ENCODE measurements at regions not wholly inside any gene's neighbourhood (a gene's known extent, or its start where the extent isn't known, plus 50 kb on each side); places are given as distances from the start of the nearest gene placed in this dataset.

GRCh38 chr6:15881150-15881549, 218.3 kb upstream of the DTNBP1 start:
- DNase-seq (no peak), ATAC-seq (replicated peaks in 1 of 4) (no peak)
- Histone ChIP-seq H3K27ac (ENCODE audit: low read length) (no peak overlapping the region), H3K36me3 (ENCODE audit: control insufficient read depth in 2 of 2, extremely low read depth in 1 of 2, insufficient read depth in 1 of 2, low read length in 1 of 2) (no peaks in the 10 kb centered on the region), H3K9me3 (no peaks in the 10 kb centered on the region), H3K27me3 (replicated peaks in 1 of 2; ENCODE audit: control insufficient read depth in 2 of 2, extremely low read depth in 1 of 2, insufficient read depth in 2 of 2, low read length in 1 of 2) (peaks cover 0 to 3% of the 10 kb centered on the region in 2 experiments), H3K4me1 (ENCODE audit: control insufficient read depth in 1 of 2, extremely low read depth in 1 of 2, insufficient read depth in 2 of 2, low read length in 2 of 2) (peaks cover 0 to 10% of the 10 kb centered on the region in 2 experiments), H3K4me3 (ENCODE audit: control insufficient read depth in 1 of 2, extremely low read depth in 1 of 2, low read length in 1 of 2) (no peak overlapping the region)
- ChIA-PET CTCF (no interaction called here), POLR2A (no interaction called here)
- no peaks in the 10 kb centered on the region for H3K27me3 Mint-ChIP-seq
- H3K36me3 Mint-ChIP-seq = no peaks in the 10 kb centered on the region
- no peak overlapping the region for H3K4me3 Mint-ChIP-seq
- no peaks in the 10 kb centered on the region for H3K9me3 Mint-ChIP-seq
- 17% methylated on average over 2 of the region's 3 CpGs for WGBS (ENCODE audit: insufficient coverage)
- peaks cover 7 to 24% (median 17%) of the 10 kb centered on the region in 3 donors for H3K4me1 Mint-ChIP-seq
- no peak overlapping the region for H3K27ac Mint-ChIP-seq

GRCh38 chr6:15880262-15880973, 217.6 kb upstream of the DTNBP1 start:
- Mint-ChIP-seq H3K27ac (peak overlapping the region in 1 of 2 donors; percentile 68), H3K4me1 (peaks cover 7 to 24% (median 17%) of the 10 kb centered on the region in 3 donors), H3K9me3 (no peaks in the 10 kb centered on the region), H3K4me3 (no peak overlapping the region), H3K27me3 (no peaks in the 10 kb centered on the region), H3K36me3 (no peaks in the 10 kb centered on the region)
- Histone ChIP-seq H3K27ac (ENCODE audit: low read length) (no peak overlapping the region), H3K27me3 (replicated peaks in 1 of 2; ENCODE audit: control insufficient read depth in 2 of 2, extremely low read depth in 1 of 2, insufficient read depth in 2 of 2, low read length in 1 of 2) (peaks cover 0 to 3% of the 10 kb centered on the region in 2 experiments), H3K9me3 (no peaks in the 10 kb centered on the region), H3K4me3 (ENCODE audit: control insufficient read depth in 1 of 2, extremely low read depth in 1 of 2, low read length in 1 of 2) (no peak overlapping the region), H3K36me3 (ENCODE audit: control insufficient read depth in 2 of 2, extremely low read depth in 1 of 2, insufficient read depth in 1 of 2, low read length in 1 of 2) (no peaks in the 10 kb centered on the region), H3K4me1 (ENCODE audit: control insufficient read depth in 1 of 2, extremely low read depth in 1 of 2, insufficient read depth in 2 of 2, low read length in 2 of 2) (peaks cover 0 to 10% of the 10 kb centered on the region in 2 experiments)
- CTCF ChIA-PET = no interaction called here
- no peak for DNase-seq
- peak in 1 of 4 experiments; percentile 20 for ATAC-seq (replicated peaks in 1 of 4)
- POLR2A ChIA-PET = interaction anchor here in 1 of 2 donors (0.6 to 0.7 kb wide), 2 partner anchors 216 to 334 kb away, joined by 3 to 13 read pairs; no protein-coding TSS in a partner anchor
- no CpG with 5 or more reads among the region's 4 CpGs for WGBS (ENCODE audit: insufficient coverage)

GRCh38 chr6:15879371-15880261, 216.8 kb upstream of the DTNBP1 start:
- H3K27me3 ChIP-seq (replicated peaks in 1 of 2; ENCODE audit: control insufficient read depth in 2 of 2, extremely low read depth in 1 of 2, insufficient read depth in 2 of 2, low read length in 1 of 2) = peaks cover 0 to 3% of the 10 kb centered on the region in 2 experiments
- CTCF ChIA-PET = no interaction called here
- Mint-ChIP-seq H3K4me3 (no peak overlapping the region), H3K27me3 (peaks cover 0 to 2% of the 10 kb centered on the region in 2 donors), H3K9me3 (no peaks in the 10 kb centered on the region), H3K27ac (peak overlapping the region in 1 of 2 donors; percentile 68), H3K4me1 (peaks cover 7 to 24% (median 17%) of the 10 kb centered on the region in 3 donors), H3K36me3 (no peaks in the 10 kb centered on the region)
- peak in 34 of 35 experiments; percentile 8 to 60 (median 42) for DNase-seq
- no peaks in the 10 kb centered on the region for H3K36me3 ChIP-seq (ENCODE audit: control insufficient read depth in 2 of 2, extremely low read depth in 1 of 2, insufficient read depth in 1 of 2, low read length in 1 of 2)
- no peak overlapping the region for H3K4me3 ChIP-seq (ENCODE audit: control insufficient read depth in 1 of 2, extremely low read depth in 1 of 2, low read length in 1 of 2)
- POLR2A ChIA-PET = interaction anchor here in 1 of 2 donors (0.6 to 0.7 kb wide), 2 partner anchors 217 to 335 kb away, joined by 3 to 13 read pairs; no protein-coding TSS in a partner anchor
- H3K9me3 ChIP-seq = no peaks in the 10 kb centered on the region
- H3K4me1 ChIP-seq (ENCODE audit: control insufficient read depth in 1 of 2, extremely low read depth in 1 of 2, insufficient read depth in 2 of 2, low read length in 2 of 2) = peaks cover 0 to 10% of the 10 kb centered on the region in 2 experiments
- peak; percentile 52 to 81 (median 66) for ATAC-seq (replicated peaks in 1 of 4)
- no peak overlapping the region for H3K27ac ChIP-seq (ENCODE audit: low read length)
- 7% methylated on average over 6 of the region's 12 CpGs for WGBS (ENCODE audit: insufficient coverage)

- Histone ChIP-seq H3K36me3 (ENCODE audit: control insufficient read depth in 2 of 2, extremely low read depth in 1 of 2, insufficient read depth in 1 of 2, low read length in 1 of 2) (no peaks in the 10 kb centered on the region), H3K4me1 (ENCODE audit: control insufficient read depth in 1 of 2, extremely low read depth in 1 of 2, insufficient read depth in 2 of 2, low read length in 2 of 2) (peaks cover 0 to 10% of the 10 kb centered on the region in 2 experiments), H3K4me3 (ENCODE audit: control insufficient read depth in 1 of 2, extremely low read depth in 1 of 2, low read length in 1 of 2) (no peak overlapping the region), H3K27me3 (replicated peaks in 1 of 2; ENCODE audit: control insufficient read depth in 2 of 2, extremely low read depth in 1 of 2, insufficient read depth in 2 of 2, low read length in 1 of 2) (no peaks in the 10 kb centered on the region), H3K27ac (ENCODE audit: low read length) (no peak overlapping the region), H3K9me3 (no peaks in the 10 kb centered on the region)
- CTCF ChIA-PET = no interaction called here
- peaks cover 3 to 4% of the 10 kb centered on the region in 2 donors for H3K27me3 Mint-ChIP-seq
- no CpG with 5 or more reads among the region's 2 CpGs for WGBS (ENCODE audit: insufficient coverage)
- no peak for ATAC-seq (replicated peaks in 1 of 4)
- no peaks in the 10 kb centered on the region for H3K36me3 Mint-ChIP-seq
- no peaks in the 10 kb centered on the region for H3K9me3 Mint-ChIP-seq
- no peak overlapping the region for H3K4me3 Mint-ChIP-seq
- no peak for DNase-seq
- H3K4me1 Mint-ChIP-seq = peaks cover 7 to 24% (median 17%) of the 10 kb centered on the region in 3 donors
- H3K27ac Mint-ChIP-seq = no peak overlapping the region
- POLR2A ChIA-PET = no interaction called here
These were observed 214.4 kb upstream of the DTNBP1 start for GRCh38 chr6:15877231-15877630.

GRCh38 chr6:15876406-15876805, 213.6 kb upstream of the DTNBP1 start:
- no peak for ATAC-seq (replicated peaks in 1 of 4)
- no peaks in the 10 kb centered on the region for H3K9me3 Mint-ChIP-seq

GRCh38 chr6:15875797-15876196, 213.0 kb upstream of the DTNBP1 start:
- Mint-ChIP-seq H3K27me3 (peaks cover 9% of the 10 kb centered on the region in 2 donors), H3K4me3 (no peak overlapping the region), H3K27ac (no peak overlapping the region), H3K4me1 (peaks cover 7 to 18% (median 15%) of the 10 kb centered on the region in 3 donors), H3K9me3 (no peaks in the 10 kb centered on the region), H3K36me3 (no peaks in the 10 kb centered on the region)
- no peak overlapping the region for H3K4me3 ChIP-seq (ENCODE audit: control insufficient read depth in 1 of 2, extremely low read depth in 1 of 2, low read length in 1 of 2)
- H3K27me3 ChIP-seq (replicated peaks in 1 of 2; ENCODE audit: control insufficient read depth in 2 of 2, extremely low read depth in 1 of 2, insufficient read depth in 2 of 2, low read length in 1 of 2) = no peaks in the 10 kb centered on the region
- H3K4me1 ChIP-seq (ENCODE audit: control insufficient read depth in 1 of 2, extremely low read depth in 1 of 2, insufficient read depth in 2 of 2, low read length in 2 of 2) = peaks cover 0 to 10% of the 10 kb centered on the region in 2 experiments
- no peaks in the 10 kb centered on the region for H3K36me3 ChIP-seq (ENCODE audit: control insufficient read depth in 2 of 2, extremely low read depth in 1 of 2, insufficient read depth in 1 of 2, low read length in 1 of 2)
- no peaks in the 10 kb centered on the region for H3K9me3 ChIP-seq
- WGBS (ENCODE audit: insufficient coverage) = no CpG with 5 or more reads among the region's 1 CpG
- DNase-seq = no peak
- H3K27ac ChIP-seq (ENCODE audit: low read length) = no peak overlapping the region
- ChIA-PET POLR2A (no interaction called here), CTCF (interaction anchor here in 1 of 2 donors (0.6 kb wide), 1 partner anchor 1919 kb away, joined by 3 read pairs; no protein-coding TSS in a partner anchor)
- no peak for ATAC-seq (replicated peaks in 1 of 4)

More at GRCh38 chr6:15876406-15876805, 213.6 kb upstream of the DTNBP1 start:
- Mint-ChIP-seq H3K27me3 (peaks cover 5 to 7% of the 10 kb centered on the region in 2 donors), H3K4me3 (no peak overlapping the region), H3K27ac (no peak overlapping the region), H3K36me3 (no peaks in the 10 kb centered on the region), H3K4me1 (peaks cover 7 to 22% (median 17%) of the 10 kb centered on the region in 3 donors)
- DNase-seq = no peak
- ChIA-PET CTCF (interaction anchor here in 1 of 2 donors (0.6 kb wide), 1 partner anchor 1919 kb away, joined by 3 read pairs; no protein-coding TSS in a partner anchor), POLR2A (no interaction called here)
- Histone ChIP-seq H3K4me1 (ENCODE audit: control insufficient read depth in 1 of 2, extremely low read depth in 1 of 2, insufficient read depth in 2 of 2, low read length in 2 of 2) (peaks cover 0 to 10% of the 10 kb centered on the region in 2 experiments), H3K36me3 (ENCODE audit: control insufficient read depth in 2 of 2, extremely low read depth in 1 of 2, insufficient read depth in 1 of 2, low read length in 1 of 2) (no peaks in the 10 kb centered on the region), H3K9me3 (no peaks in the 10 kb centered on the region), H3K27me3 (replicated peaks in 1 of 2; ENCODE audit: control insufficient read depth in 2 of 2, extremely low read depth in 1 of 2, insufficient read depth in 2 of 2, low read length in 1 of 2) (no peaks in the 10 kb centered on the region), H3K4me3 (ENCODE audit: control insufficient read depth in 1 of 2, extremely low read depth in 1 of 2, low read length in 1 of 2) (no peak overlapping the region), H3K27ac (ENCODE audit: low read length) (no peak overlapping the region)
- 90% methylated on average over 2 of the region's 3 CpGs for WGBS (ENCODE audit: insufficient coverage)
